GM08714 (cell line): ENCODE measurements at regions not wholly inside any gene's neighbourhood (a gene's known extent, or its start where the extent isn't known, plus 50 kb on each side); places are given as distances from the start of the nearest gene placed in this dataset.
"Not testable (repeated sequence)": the region's sequence is repeated elsewhere in the genome, so short reads cannot be mapped to it uniquely, and the experiment has no call there.

Source experiments
- H3K4me3 ChIP-seq: fragments of 200-500 bp; sonication (Bioruptor generic); 2 replicates; pipeline ENCODE4 v1.5.1; 2014; ENCODE audit warnings: mild to moderate bottlenecking, low read length, inconsistent platforms
- ZNF274 ChIP-seq: IDR thresholded peaks from 2 replicates; pipeline ENCODE4 v1.6.1; 2012; ENCODE audit warnings: mild to moderate bottlenecking, low read depth, low read length

DNA sequence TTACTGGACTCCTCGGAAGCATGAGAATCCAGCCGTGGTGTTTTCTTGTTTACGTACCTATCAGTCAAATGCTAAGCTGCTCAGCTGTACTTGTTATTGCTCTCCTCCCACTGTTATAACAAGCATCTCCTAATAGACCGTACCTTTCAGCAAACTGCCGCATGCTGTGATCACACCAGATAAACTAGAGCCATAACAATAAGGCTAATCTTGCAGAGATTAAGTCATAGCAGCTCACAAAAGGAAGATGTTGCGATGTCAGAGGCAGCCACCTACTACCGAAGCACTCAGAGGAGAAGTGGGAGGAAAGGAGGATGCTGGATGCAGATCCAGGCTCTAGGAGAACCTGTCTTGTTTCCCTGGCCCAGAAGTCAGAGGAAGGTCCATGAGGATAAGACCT lies 196.0 kb downstream of the GALC start:
- H3K4me3 ChIP-seq, result no peak overlapping the region
- TF ChIP-seq ZNF274, result no peak

DNA sequence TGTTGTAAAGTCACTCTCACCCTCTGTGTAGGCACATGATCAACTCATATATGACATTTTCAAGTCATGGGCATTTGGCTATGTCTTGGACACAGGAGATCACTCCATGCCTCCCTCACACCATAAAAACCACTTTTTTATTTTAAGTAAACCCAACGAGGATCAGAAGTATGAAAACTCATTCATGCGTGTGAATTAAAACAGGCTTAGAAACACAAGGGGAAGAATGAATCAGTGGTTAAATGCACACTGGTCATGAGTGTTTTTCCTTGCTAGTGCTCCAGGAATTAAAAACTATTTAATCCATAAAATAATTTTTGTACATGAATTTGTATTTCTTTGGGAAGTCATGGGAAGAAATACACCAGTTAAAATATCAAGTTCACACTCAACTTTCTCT lies 198.4 kb downstream of the GALC start:
- no peak for TF ChIP-seq ZNF274
- no peak overlapping the region for H3K4me3 ChIP-seq

- no peak overlapping the region for H3K4me3 ChIP-seq
These were observed 207.1 kb downstream of the GALC start for GRCh38 chr14:87785897-87786296.

DNA sequence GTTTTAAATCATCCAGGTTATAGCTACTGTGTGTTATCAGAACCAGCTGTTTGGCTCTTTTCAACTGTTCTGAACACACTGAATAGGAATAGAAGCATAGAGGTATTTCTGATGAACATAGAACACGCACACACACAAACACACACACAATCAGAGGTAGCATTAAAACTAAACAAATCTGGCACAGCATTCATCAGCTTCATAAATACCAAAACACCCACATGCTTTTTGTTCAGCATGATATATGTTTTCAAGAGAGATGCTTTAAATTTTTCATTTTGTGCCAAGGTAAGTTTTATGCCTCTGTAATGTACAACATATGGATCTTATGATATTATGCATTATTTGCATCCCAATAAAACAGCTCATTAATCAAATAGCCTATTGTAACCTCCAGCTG lies 208.6 kb downstream of the GALC start:
- no peak for TF ChIP-seq ZNF274
- no peak overlapping the region for H3K4me3 ChIP-seq

More at GRCh38 chr14:87785897-87786296, 207.1 kb downstream of the GALC start:
- no peak for TF ChIP-seq ZNF274

DNA sequence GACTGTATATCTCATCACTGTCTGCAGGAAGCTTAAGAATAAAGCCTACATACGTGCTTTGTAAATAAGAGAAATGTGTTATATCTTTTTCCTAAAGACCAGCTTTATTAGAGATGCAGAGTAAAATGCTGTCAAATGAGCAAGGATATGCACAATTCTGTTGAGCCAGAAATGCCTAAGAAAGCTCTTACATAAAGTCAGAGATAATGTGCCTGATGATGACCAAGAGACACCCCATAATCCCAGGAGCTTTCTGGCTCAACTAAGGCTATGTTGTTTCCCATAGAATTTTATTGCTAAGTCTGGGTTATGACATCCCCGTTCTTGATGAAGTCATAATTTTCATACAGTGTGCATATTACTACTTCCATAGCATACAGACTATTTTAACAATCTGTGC lies 209.9 kb downstream of the GALC start:
- no peak overlapping the region for H3K4me3 ChIP-seq
- TF ChIP-seq ZNF274, result no peak

DNA sequence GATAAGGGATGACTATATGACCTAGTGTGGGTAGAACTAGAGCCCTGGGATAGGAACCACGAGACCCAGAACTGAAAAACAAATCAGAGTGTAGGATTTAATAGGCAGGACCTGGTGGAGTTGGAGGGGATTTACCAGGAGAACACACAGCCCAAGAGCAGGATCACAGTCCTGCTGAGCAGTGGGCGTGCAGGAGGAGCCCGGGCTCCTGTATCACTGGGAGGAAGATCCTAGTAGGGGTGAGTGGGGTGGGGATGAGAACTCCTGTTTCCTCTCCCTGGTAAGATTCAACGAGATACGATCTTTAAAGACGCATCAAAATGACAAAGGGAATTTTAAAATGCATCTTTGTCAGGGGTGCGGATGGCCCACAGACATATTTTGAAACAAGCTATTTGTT lies 220.1 kb downstream of the GALC start:
- no peak for TF ChIP-seq ZNF274
- no peak overlapping the region for H3K4me3 ChIP-seq

DNA sequence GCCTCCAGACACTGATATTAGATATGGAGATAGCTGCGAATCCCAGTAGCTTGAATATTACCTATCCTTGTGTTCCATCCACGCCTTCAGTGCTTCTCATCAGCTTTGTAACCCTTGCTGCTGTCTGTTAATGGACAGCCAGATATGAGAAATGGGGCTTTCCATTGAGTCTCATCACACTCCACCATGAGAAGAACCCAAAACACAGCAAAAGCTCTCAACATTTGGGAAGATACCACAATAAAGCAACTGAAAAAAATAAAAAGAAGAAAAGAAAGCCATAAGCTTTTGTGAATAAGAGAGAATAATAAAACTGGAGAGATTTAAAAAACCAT lies 225.4 kb downstream of the GALC start:
- no peak overlapping the region for H3K4me3 ChIP-seq
- TF ChIP-seq ZNF274, result no peak

DNA sequence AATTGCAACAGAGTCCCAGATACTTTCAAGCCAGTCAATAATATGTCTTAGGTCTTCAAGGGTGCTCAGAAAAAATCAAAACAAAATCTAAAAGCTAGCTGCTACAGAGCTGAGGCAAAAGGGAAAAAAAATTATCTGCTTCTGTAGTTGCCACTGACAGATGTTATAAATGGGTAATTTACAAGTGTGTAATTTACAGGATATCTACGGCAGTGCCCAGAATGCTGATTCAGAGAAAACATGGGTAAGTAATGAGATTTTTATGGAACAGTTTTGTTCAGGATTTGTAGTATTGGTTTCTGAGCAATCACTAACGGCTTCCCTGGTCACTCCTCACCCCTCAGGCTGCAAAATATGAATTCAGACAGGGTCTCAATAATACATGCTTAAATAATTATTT lies 234.1 kb downstream of the GALC start:
- no peak overlapping the region for H3K4me3 ChIP-seq
- TF ChIP-seq ZNF274, result no peak

- no peak for TF ChIP-seq ZNF274
- H3K4me3 ChIP-seq, result no peak overlapping the region
These were observed 236.3 kb downstream of the GALC start for GRCh38 chr14:87756661-87757060.

- H3K4me3 ChIP-seq, result no peak overlapping the region
These were observed 238.3 kb downstream of the GALC start for GRCh38 chr14:87754520-87755223.

DNA sequence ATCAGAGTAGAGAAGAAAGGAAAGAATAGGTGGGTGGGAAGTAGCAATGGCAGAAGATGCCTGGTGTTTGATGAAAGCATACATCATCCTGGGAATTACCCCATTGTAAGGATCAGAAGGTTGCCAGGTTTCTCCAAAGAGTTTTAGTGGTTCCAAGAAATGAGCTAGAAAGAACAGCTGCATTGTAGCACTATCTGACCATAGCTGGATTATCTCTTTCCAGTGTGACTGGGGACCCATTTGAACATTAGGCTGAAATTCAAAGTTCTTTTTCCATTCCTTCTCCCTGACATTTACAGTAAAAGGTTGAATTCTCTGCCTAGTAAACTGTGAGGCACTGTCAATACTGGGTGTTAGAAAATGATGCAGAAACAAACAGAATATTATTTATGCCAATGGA lies 244.4 kb downstream of the GALC start:
- no peak overlapping the region for H3K4me3 ChIP-seq
- TF ChIP-seq ZNF274, result no peak

More at GRCh38 chr14:87754520-87755223, 238.3 kb downstream of the GALC start:
- TF ChIP-seq ZNF274, result no peak

DNA sequence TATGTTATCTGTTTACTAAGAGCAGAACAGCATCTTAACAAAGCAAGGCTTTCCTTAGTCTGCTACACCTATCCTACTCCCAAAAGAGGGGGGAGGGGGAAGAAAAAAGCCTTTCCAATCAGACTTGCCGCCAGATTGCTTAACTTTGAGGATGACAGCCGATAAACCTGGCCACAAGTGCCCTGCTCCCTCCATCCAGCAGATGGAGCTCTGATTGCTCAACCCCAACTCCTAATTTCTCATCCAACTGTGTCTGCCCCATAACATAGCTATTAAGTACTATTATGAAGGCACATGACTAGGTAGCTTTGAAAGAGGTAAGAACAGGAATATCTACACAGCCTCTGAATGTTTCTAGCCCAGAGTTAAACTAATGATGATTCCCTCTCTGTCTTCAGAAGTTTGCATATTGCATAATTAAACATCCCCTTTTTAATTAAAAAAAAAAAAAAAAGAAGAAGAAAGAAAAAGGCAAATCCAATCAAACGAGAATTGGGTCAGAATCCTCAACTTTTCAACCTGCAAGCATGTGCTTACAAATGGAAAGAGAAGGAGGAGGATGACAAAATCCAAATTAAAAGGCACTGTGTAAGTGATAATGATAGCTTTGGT lies 247.4 kb downstream of the GALC start:
- TF ChIP-seq ZNF274, result no peak
- H3K4me3 ChIP-seq, result no peak overlapping the region

- H3K4me3 ChIP-seq, result not testable (repeated sequence)
These were observed 258.2 kb downstream of the GALC start for GRCh38 chr14:87734577-87735360.

DNA sequence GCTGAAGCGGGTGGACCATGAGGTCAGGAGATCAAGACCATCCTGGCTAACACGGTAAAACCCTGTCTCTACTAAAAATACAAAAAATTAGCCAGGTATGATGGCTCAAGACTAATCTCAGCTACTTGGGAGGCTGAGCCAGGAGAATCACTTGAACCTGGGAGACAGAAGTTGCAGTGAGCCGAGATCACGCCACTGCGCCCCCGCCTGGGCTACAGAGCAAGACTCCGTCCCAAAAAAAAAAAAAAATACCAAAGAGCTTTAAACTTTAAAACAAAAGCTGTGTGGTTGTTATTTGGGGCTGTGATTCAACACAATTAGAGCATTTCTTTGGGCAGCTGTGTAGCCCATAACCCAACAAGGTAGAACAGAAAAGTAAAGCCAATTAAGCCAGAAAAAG lies 259.9 kb downstream of the GALC start:
- H3K4me3 ChIP-seq, result not testable (repeated sequence)

DNA sequence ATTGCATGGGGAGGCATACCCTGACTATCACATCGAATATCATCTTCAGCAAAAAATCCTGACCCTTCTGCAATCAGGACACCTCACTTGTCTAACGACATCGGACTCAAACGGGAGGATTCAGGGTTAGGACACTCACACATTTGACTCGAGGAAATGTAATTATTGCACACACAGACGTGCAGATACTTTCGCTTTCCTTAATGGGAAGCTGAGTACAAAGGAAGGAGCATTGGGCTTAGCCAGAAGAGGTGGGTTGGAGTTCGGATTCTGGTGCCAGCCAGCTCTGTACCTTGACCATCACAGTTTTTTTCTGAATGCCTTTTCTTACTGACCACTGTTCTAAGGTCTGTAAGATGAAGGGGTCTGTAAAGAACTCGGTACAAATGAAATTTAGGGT lies 260.4 kb downstream of the GALC start:
- TF ChIP-seq ZNF274, result no peak
- H3K4me3 ChIP-seq, result no peak overlapping the region
